ENCODE measurements at regions not wholly inside any gene's neighbourhood (a gene's known extent, or its start where the extent isn't known, plus 50 kb on each side); places are given as distances from the start of the nearest gene placed in this dataset.
"Not testable (repeated sequence)": the region's sequence is repeated elsewhere in the genome, so short reads cannot be mapped to it uniquely, and the experiment has no call there.

- no peak for DNase-seq
Measured at GRCh38 chr18:11454040-11454439, 155.4 kb upstream of the SLC35G4 start.

- not testable (repeated sequence) for DNase-seq
Measured at GRCh38 chr18:11444169-11444568, 165.2 kb upstream of the SLC35G4 start.

DNA sequence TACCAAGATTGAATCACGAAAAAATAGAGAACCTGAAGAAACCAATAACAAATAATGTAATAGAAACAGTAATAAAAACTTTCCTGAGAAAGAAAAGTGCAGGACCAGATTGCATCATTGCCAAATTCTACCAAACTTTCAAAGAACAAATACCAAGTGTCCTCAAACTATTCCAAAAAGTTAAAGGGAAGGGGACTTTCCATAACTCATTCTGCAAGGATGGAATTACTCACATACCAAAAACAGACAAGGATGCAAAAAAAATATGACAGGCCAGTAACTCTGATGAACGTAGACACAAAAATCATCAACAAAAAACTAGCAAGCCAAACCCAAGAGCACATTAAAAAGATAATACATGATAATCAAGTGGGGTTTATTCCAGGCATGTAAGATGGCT, 172.3 kb upstream of the SLC35G4 start:
- no peak for DNase-seq

GRCh38 chr18:11432360-11432811, 177.0 kb upstream of the SLC35G4 start:
- DNase-seq = no peak

DNA sequence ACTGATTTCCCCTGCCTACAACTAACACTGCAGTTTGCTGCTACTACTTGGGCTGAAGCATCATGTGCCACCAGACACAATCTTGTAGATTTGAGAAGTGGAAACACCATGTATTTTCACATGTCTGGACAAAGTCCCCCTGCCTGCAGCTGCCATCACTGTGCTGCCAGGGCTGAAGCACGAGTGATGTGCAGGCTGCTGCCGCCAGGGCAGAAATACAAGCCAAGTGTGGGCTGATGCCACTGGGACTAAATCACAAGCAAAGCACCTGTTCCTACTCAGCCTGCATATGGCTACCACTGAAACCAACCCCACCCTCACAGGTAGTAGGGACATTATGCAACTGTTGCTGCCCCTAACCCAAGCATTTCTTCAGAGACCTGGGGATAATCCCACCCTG, 179.5 kb upstream of the SLC35G4 start:
- DNase-seq = no peak

DNA sequence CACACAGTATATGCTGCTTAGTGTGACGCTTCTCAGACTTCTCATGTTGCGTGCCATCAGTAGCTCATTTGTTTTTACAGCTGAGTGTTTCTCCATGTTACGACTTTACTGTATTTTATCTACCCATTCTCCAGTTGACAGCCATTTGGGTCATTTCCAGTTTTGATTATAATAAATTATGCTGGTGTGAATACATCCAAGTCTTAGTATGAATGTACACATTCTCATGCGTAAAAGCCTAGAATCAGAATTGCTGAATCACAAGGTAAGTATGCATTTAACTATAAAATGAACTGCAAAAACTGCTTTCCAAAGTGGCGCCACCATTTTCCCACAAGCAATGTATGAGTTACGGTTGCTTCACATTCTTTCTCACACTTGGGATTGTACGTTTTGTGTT, 184.2 kb upstream of the SLC35G4 start:
- DNase-seq = no peak

DNA sequence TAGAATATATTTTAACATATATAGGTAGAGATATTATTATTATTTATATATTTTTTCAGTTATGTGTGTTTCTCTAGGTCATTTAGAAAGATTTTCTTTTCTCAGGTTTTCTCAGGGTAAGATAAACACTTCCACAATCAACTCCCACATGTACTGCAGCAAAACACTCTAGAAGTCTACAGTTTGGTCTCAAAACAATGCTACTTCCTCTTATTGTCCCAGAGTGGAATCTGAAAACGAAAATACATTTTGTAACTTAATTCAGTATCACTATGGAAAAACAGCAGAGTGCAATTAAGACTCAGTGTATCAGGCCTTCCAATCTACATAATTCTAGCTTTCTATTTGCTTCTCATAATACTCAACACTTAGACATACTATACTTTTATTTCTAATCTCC, 190.1 kb upstream of the SLC35G4 start:
- peak; percentile 40 for DNase-seq

DNA sequence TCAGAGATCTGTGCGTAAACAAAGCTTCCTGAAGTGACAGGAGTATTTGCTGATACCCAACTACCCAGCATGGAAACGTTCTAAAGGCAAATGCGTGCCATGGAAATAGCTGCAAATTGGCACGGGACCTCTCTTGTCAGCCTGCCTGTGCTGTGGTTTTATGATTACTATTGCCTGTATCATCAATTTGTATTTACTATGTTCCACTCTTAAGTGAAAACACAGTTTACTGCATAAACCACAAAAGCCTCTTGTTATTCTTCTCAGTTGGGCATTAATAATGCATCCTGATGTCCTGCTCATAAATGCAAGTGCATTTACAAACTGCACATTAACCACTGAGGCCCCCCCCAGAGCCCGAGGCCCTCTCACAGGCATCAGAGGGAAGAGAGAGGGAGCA, 196.6 kb upstream of the SLC35G4 start:
- DNase-seq = no peak

- DNase-seq = no peak
Measured at GRCh38 chr18:11411048-11411447, 198.3 kb upstream of the SLC35G4 start.

DNA sequence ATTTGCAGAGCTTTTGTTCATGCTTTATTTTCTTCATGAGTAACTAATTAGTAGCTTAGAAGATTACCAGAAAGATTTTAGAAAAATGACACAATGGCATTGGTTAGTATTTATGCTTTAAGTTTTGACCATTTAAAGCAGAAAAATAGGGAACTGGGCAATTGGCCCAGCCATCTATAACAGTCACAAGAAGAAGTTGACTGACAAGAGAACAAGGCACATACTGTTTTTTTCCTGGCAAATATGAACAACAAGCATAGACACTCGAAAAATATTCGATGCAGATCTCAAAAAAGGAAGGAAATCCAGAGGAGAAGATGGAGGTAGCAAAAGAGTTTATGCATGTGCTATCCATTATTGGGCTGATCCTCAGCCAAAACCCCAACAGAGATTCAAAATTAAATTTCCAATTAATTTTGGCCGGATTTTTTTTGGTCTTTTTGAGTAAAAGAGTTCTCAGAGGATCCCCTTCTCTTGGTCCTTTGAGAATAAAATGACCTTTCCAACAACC, 200.8 kb upstream of the SLC35G4 start:
- peak; percentile 1 for DNase-seq

GRCh38 chr18:11407940-11408339, 201.5 kb upstream of the SLC35G4 start:
- DNase-seq = no peak

GRCh38 chr18:11405804-11406203, 203.6 kb upstream of the SLC35G4 start:
- DNase-seq = no peak

DNA sequence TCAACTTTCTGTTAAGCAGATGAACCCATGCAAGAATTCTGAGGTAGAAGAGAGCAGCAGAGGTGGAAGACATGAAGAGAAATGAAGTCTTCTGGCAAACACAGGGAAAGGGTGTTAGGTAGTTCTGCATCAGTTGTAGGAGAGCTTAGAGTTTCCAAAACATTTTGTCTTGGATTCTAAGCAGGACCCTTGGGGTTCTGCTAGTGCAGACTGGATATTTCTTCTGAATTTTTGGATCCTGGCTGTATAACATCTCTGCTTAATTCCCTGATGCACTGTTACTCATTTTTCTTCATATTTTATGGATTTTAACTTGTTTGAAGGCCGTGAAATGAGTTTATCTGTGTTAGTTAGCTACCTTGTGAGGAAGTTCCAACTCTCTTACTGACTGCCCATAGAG, 208.7 kb upstream of the SLC35G4 start:
- no peak for DNase-seq

- DNase-seq = peak; percentile 35
Measured at GRCh38 chr18:11398625-11399024, 210.8 kb upstream of the SLC35G4 start.

DNA sequence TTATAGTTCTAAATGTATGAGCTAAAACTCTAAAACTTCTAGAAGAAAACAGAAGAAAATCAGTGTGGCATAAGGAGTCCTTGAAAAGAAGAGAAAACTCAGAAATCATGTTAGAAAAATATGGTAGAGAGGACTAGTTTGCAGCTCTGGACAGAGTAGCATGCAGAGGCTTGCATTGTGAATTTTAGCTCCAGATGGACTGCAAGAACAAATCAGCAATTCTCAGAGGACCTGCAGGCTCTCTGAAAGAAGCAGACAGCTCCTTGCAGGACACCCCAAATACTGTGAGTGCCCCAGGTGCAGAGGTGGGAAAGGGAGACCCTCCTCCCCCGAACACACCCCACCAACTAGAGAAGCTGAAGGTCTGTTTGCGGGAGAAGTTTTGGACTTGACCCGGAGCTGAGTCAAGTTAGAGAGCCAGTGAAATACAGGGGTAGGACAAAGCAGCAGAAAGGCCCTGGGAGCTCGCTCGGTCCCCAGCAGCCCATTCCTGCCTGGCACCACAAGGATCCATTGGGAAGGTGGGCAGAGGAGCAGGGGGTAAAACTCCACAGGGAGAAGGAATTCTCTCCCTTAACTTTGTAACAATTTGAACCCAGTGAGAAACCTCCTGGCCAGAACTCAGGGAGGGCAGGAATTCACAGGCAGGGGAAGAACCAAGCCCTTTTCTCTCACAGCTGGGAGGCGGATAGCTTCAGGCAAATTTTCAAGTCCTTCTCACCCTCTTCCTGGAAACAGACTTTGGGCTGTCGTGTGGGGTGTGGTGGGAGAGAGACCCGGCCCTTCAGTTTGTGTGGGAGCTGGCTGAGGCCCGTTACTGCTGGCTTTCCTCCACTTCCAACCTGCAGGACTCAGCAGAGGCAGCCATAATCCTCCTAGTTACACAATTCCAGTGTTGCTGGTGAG, 216.2 kb upstream of the SLC35G4 start:
- no peak for DNase-seq

DNA sequence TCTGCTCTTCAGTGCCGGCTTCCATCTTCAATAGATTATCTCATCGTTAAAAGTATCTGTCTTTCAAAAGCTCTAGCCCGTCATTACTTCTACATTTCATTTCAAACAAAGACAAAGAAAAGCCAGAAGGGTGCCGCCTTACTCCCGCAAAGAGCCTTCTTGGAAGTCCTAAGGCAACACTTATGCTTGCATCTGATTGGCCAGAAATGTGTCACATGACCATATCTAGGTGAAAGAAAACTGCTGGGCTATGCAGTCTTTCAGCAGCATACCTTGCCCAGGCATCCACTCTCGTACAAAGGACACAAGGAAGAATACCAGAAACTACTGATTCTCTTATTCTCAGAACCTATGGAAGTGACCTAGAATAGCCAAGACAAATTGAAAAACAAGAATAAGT, 217.1 kb upstream of the SLC35G4 start:
- DNase-seq = no peak

DNA sequence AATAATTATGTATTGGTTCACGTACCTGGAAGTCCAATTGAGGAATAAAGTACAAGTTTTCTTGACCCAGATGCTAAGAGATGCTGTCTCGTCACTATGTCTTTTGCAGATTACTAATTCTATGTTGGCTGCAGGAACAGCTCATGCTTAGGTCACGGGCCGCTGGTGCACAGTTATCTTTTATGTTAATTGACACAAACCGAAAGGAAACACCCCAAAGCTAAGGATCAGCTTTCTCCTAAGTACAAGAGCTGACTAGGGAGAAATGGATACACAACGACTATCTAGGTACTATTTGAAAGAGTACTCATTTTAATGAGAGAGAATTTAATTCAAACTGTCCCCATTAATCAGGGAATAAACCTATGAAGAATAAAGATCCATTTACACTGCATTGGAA, 217.7 kb upstream of the SLC35G4 start:
- DNase-seq = no peak

- DNase-seq = no peak
Measured at GRCh38 chr18:11388755-11389680, 220.4 kb upstream of the SLC35G4 start.

DNA sequence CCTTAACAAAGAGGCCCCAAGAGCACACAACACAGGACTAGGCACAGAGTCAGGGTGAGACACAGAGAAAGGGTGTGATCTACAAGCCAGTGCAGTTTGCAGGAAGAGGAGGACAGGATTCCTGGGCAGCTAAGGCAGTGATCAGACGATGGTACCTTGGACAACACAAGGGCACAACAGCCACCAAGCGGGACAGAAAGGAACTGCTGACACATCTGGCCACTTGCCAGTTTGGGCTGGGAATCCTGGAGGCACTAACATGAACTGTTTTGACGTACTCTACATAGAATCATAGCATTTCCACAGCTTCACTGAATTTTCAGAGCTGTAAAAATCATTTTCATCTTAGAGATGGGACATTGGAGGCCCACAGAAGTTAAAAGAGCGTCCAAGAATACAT, 221.5 kb upstream of the SLC35G4 start:
- peak; percentile 90 for DNase-seq

GRCh38 chr18:11383381-11383780, 226.0 kb upstream of the SLC35G4 start:
- no peak for DNase-seq

DNA sequence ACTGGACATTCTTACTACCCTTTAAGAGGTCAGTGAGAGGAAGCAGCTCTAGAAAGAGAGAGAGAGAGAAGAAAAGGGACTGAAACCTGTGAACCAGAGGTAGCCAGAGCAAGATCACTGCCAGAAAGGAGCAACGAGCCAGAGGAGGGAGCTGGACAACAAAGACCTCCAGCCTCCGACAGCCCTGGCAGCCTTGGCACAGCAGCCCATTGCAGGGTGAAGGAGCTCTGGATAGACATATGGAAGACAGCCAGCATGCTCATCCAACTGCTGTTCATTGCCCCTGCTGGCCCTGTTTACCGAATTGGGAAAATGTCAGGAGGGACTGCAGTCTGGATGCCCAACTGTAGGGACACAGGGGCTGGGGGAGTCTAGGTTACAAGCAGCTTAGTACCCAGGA, 228.4 kb upstream of the SLC35G4 start:
- DNase-seq = no peak

DNA sequence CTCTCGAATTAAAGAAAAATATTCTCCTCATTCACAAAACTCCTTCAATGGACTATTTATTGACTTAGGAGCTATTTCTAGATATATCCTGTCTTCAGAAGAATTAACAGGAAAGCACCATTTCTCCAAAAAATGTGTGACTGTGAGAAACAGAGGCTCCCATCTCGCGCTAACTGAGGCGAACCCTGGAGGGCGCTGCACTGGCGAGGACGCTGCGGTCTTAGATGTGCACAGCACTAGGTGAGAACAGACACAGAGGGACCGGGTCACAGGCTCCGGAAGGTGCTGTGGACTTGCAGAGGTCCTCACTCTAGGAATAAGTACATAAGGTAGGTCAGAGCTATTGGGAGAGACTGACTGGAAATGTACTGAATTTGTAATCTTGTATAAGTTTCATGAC, 229.7 kb upstream of the SLC35G4 start:
- DNase-seq = no peak

DNA sequence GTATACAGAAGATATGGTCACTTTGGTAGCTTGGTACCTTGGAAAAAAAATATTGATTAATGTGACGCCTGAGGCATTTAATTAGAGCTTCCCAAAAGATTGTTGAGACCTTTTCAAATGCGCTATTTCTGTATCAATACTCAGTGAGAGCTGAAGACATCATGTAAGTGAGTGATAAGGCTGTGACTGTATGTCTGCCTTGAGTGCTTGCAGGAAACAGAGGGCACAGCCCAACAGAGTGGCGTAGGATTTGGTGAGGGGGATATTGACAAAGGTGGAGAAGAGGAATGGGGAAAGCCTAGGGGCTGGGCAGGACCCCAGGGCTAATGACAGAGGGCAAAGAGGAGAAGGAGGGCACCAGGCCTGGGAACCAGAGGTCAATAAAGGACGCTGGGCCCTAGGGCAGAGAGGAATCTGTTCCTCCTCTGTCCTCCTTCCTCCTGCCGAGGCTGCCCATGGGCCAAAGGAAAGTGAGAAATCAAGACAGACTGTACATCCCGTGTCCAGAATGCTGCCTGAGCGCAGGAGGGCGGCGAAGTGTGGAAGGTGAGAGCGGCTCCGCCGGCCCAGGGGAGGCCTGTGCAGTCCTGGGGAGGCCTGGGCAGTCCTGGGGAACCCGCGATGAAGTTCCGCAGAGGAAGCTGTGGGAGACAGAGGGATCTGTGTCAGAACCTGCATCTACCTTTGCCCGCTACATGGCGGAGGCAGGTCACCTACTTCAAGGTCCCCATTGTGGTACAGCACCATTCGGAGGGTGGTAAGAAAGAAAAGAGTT, 228.6 kb upstream of the PIEZO2 start:
- no peak for DNase-seq

All from hematopoietic multipotent progenitor cell treated with erythropoietin and hydrocortisone succinate and interleukin-3 and kit ligand, for 4 days (in vitro differentiated cells).